WTC11 (cell line): ENCODE measurements at regions not wholly inside any gene's neighbourhood (a gene's known extent, or its start where the extent isn't known, plus 50 kb on each side); places are given as distances from the start of the nearest gene placed in this dataset.

Experiments used
- ATAC-seq: fragments of 200-7000 bp; cut with Tn5 transposase; 2 replicates; pipeline ENCODE4 v1.10.0; 2021; ENCODE audit warnings: mild to moderate bottlenecking, moderate library complexity
- CTCF ChIA-PET: fragments of 300-600 bp; sonication (Branson Sonifier 250); formaldehyde crosslinking; loops from one replicate; lab custom pipeline; 2021; ENCODE audit warnings: antibody characterized with exemption; lab: Charles Lee
- POLR2A ChIA-PET: fragments of 350-600 bp; sonication (Branson Sonifier 250); formaldehyde crosslinking; loops from one replicate; lab custom pipeline; 2021; ENCODE audit warnings: antibody characterized with exemption; lab: Charles Lee
- DNase-seq: peaks from one replicate; pipeline ENCODE4 v3.0.0; 2021; ENCODE audit warnings: low spot score
- H3K27ac Mint-ChIP-seq: 2 replicates; pipeline ENCODE4 v1.8.0; 2021; ENCODE audit warnings: mixed read lengths
- H3K27me3 Mint-ChIP-seq: 2 replicates; pipeline ENCODE4 v1.8.0; 2021; ENCODE audit warnings: low read depth, mild to moderate bottlenecking, moderate library complexity, mixed read lengths
- H3K36me3 Mint-ChIP-seq: 2 replicates; pipeline ENCODE4 v1.8.0; 2021; ENCODE audit warnings: mixed read lengths
- H3K4me1 Mint-ChIP-seq: 2 replicates; pipeline ENCODE4 v1.8.0; 2022; ENCODE audit warnings: mixed read lengths
- H3K4me3 Mint-ChIP-seq: 2 replicates; pipeline ENCODE4 v1.8.0; 2021; ENCODE audit warnings: mild to moderate bottlenecking, moderate library complexity, mixed read lengths
- H3K9me3 Mint-ChIP-seq: 2 replicates; pipeline ENCODE4 v1.8.0; 2021; ENCODE audit warnings: mixed read lengths
- ARID4B ChIP-seq: sonication (generic); formaldehyde crosslinking; IDR thresholded peaks from 2 replicates; pipeline ENCODE4 v1.8.0; 2023; ENCODE audit warnings: missing genetic modification reagents, mild to moderate bottlenecking, borderline replicate concordance
- CBFB ChIP-seq: sonication (generic); formaldehyde crosslinking; IDR thresholded peaks from 2 replicates; pipeline ENCODE4 v1.8.1; 2022; ENCODE audit warnings: mild to moderate bottlenecking, low read depth, missing genetic modification reagents
- CREB1 ChIP-seq: sonication (generic); formaldehyde crosslinking; IDR thresholded peaks from 2 replicates; pipeline ENCODE4 v1.8.0; 2023; ENCODE audit warnings: mild to moderate bottlenecking, missing genetic modification reagents
- HMGXB4 ChIP-seq: sonication (generic); formaldehyde crosslinking; IDR thresholded peaks from 2 replicates; pipeline ENCODE4 v1.8.1; 2023; ENCODE audit warnings: mild to moderate bottlenecking, moderate library complexity, missing genetic modification reagents
- KAT7 ChIP-seq: sonication (generic); formaldehyde crosslinking; IDR thresholded peaks from 2 replicates; pipeline ENCODE4 v1.8.1; 2023; ENCODE audit warnings: missing genetic modification reagents, mild to moderate bottlenecking, borderline replicate concordance
- MAX ChIP-seq: sonication (generic); formaldehyde crosslinking; IDR thresholded peaks from 2 replicates; pipeline ENCODE4 v1.8.0; 2022; ENCODE audit warnings: mild to moderate bottlenecking, missing genetic modification reagents
- RELA ChIP-seq: sonication (generic); formaldehyde crosslinking; IDR thresholded peaks from 2 replicates; pipeline ENCODE4 v1.8.1; 2022; ENCODE audit warnings: missing genetic modification reagents, mild to moderate bottlenecking, borderline replicate concordance
- RORB ChIP-seq: fragments of 250-450 bp; sonication (Bioruptor Pico); IDR thresholded peaks from 2 replicates; pipeline ENCODE4 v1.9.0; 2021; ENCODE audit warnings: mild to moderate bottlenecking
- TEAD1 ChIP-seq: sonication (generic); formaldehyde crosslinking; IDR thresholded peaks from 2 replicates; pipeline ENCODE4 v1.8.0; 2022; ENCODE audit warnings: mild to moderate bottlenecking, missing genetic modification reagents
- TEAD4 ChIP-seq: sonication (generic); formaldehyde crosslinking; IDR thresholded peaks from 2 replicates; pipeline ENCODE4 v1.8.0; 2022; ENCODE audit warnings: mild to moderate bottlenecking, missing genetic modification reagents
- ZNF263 ChIP-seq: sonication (generic); formaldehyde crosslinking; IDR thresholded peaks from 2 replicates; pipeline ENCODE4 v1.8.1; 2022; ENCODE audit warnings: low read depth, mild to moderate bottlenecking, moderate library complexity, missing genetic modification reagents
- ZNF423 ChIP-seq: fragments of 250-450 bp; sonication (Bioruptor Pico); IDR thresholded peaks from 2 replicates; pipeline ENCODE4 v2.1.2; 2022; ENCODE audit warnings: mild to moderate bottlenecking, moderate library complexity
- ZNF532 ChIP-seq: fragments of 250-450 bp; sonication (Bioruptor Pico); IDR thresholded peaks from 2 replicates; pipeline ENCODE4 v1.9.0; 2021; ENCODE audit warnings: mild to moderate bottlenecking, borderline replicate concordance
- TF ChIP-seq, protein P1 (sequence below): sonication (generic); formaldehyde crosslinking; IDR thresholded peaks from 2 replicates; pipeline ENCODE4 v1.8.1; 2023; ENCODE audit warnings: mild to moderate bottlenecking, missing genetic modification reagents, moderate library complexity
- TF ChIP-seq, protein P2 (sequence below): sonication (generic); formaldehyde crosslinking; conservative IDR thresholded peaks from 2 replicates; pipeline ENCODE4 v1.8.1; 2022; ENCODE audit warnings: mild to moderate bottlenecking, missing genetic modification reagents
- TF ChIP-seq, protein P3 (sequence below): sonication (generic); formaldehyde crosslinking; IDR thresholded peaks from 2 replicates; pipeline ENCODE4 v1.8.1; 2022; ENCODE audit warnings: mild to moderate bottlenecking, missing genetic modification reagents, moderate library complexity, borderline replicate concordance
- TF ChIP-seq, protein P4 (sequence below): fragments of 250-450 bp; sonication (Bioruptor Pico); IDR thresholded peaks from 2 replicates; pipeline ENCODE4 v1.9.0; 2021; ENCODE audit warnings: mild to moderate bottlenecking
- TF ChIP-seq, protein P5 (sequence below): sonication (generic); formaldehyde crosslinking; IDR thresholded peaks from 2 replicates; pipeline ENCODE4 v1.8.1; 2022; ENCODE audit warnings: mild to moderate bottlenecking, moderate library complexity, missing genetic modification reagents

DNA sequence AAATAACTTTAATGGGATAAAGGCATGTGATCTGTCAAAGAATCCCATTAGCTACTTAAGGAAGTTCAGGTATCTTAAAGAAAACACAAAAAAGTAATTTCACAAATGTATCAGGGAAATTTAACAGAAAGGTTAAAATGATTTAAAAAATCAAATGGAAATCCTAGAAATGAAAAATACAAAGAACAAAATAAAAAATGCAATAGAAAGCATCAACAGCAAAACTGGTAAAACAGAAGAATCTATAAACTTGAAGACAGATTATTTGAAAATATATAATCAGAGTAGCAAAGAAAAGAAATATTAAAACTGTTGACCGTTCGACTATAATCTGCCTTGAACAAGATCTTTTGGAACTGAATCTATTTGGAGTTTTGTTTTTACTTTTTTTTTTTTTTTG, 279.4 kb upstream of the SYT1 start (continued):
- TF ChIP-seq, protein P1, sequence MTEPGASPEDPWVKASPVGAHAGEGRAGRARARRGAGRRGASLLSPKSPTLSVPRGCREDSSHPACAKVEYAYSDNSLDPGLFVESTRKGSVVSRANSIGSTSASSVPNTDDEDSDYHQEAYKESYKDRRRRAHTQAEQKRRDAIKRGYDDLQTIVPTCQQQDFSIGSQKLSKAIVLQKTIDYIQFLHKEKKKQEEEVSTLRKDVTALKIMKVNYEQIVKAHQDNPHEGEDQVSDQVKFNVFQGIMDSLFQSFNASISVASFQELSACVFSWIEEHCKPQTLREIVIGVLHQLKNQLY: no peak
- TF ChIP-seq, protein P2, sequence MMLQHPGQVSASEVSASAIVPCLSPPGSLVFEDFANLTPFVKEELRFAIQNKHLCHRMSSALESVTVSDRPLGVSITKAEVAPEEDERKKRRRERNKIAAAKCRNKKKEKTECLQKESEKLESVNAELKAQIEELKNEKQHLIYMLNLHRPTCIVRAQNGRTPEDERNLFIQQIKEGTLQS (CRISPR knock-in tag): no peak
- TF ChIP-seq, protein P3, sequence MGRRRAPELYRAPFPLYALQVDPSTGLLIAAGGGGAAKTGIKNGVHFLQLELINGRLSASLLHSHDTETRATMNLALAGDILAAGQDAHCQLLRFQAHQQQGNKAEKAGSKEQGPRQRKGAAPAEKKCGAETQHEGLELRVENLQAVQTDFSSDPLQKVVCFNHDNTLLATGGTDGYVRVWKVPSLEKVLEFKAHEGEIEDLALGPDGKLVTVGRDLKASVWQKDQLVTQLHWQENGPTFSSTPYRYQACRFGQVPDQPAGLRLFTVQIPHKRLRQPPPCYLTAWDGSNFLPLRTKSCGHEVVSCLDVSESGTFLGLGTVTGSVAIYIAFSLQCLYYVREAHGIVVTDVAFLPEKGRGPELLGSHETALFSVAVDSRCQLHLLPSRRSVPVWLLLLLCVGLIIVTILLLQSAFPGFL (CRISPR knock-in tag): no peak
- no peak for TF ChIP-seq RORB (CRISPR knock-in tag)
- no peak for TF ChIP-seq ZNF423 (CRISPR knock-in tag)
- no peak for TF ChIP-seq CBFB (CRISPR knock-in tag)
- TF ChIP-seq, protein P4, sequence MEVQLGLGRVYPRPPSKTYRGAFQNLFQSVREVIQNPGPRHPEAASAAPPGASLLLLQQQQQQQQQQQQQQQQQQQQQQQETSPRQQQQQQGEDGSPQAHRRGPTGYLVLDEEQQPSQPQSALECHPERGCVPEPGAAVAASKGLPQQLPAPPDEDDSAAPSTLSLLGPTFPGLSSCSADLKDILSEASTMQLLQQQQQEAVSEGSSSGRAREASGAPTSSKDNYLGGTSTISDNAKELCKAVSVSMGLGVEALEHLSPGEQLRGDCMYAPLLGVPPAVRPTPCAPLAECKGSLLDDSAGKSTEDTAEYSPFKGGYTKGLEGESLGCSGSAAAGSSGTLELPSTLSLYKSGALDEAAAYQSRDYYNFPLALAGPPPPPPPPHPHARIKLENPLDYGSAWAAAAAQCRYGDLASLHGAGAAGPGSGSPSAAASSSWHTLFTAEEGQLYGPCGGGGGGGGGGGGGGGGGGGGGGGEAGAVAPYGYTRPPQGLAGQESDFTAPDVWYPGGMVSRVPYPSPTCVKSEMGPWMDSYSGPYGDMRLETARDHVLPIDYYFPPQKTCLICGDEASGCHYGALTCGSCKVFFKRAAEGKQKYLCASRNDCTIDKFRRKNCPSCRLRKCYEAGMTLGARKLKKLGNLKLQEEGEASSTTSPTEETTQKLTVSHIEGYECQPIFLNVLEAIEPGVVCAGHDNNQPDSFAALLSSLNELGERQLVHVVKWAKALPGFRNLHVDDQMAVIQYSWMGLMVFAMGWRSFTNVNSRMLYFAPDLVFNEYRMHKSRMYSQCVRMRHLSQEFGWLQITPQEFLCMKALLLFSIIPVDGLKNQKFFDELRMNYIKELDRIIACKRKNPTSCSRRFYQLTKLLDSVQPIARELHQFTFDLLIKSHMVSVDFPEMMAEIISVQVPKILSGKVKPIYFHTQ (CRISPR knock-in tag): no peak
- TF ChIP-seq, all 79 proteins: peak for 0

- H3K27ac Mint-ChIP-seq: no peak overlapping the region
- TF ChIP-seq TEAD1 (CRISPR knock-in tag): no peak
- no peak for TF ChIP-seq ZNF263
- TF ChIP-seq, protein P5, sequence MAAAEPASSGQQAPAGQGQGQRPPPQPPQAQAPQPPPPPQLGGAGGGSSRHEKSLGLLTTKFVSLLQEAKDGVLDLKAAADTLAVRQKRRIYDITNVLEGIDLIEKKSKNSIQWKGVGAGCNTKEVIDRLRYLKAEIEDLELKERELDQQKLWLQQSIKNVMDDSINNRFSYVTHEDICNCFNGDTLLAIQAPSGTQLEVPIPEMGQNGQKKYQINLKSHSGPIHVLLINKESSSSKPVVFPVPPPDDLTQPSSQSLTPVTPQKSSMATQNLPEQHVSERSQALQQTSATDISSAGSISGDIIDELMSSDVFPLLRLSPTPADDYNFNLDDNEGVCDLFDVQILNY: no peak
- no peak for TF ChIP-seq HMGXB4 (CRISPR knock-in tag)
- no peak for TF ChIP-seq RELA (CRISPR knock-in tag)
- no peak for TF ChIP-seq CREB1 (CRISPR knock-in tag)
- TF ChIP-seq MAX (CRISPR knock-in tag): no peak
- no peak for TF ChIP-seq KAT7 (CRISPR knock-in tag)
- no peak for TF ChIP-seq ZNF423 (CRISPR knock-in tag)
- TF ChIP-seq ZNF532: no peak
- TF ChIP-seq ARID4B (CRISPR knock-in tag): no peak
- TF ChIP-seq TEAD4 (CRISPR knock-in tag): no peak
- no peak overlapping the region for H3K4me3 Mint-ChIP-seq
- CTCF ChIA-PET: interaction anchor here (1.0 kb wide), 1 partner anchor 117 kb away, joined by 3 read pairs; no protein-coding TSS in a partner anchor
- H3K27me3 Mint-ChIP-seq: no peaks in the 10 kb centered on the region; the same call in 1 of the 2 replicates
- DNase-seq (no peak), ATAC-seq (no peak)
- POLR2A ChIA-PET: no interaction called here
- no peaks in the 10 kb centered on the region for H3K4me1 Mint-ChIP-seq
- H3K9me3 Mint-ChIP-seq: peaks cover 3% of the 10 kb centered on the region; the same call in 1 of the 2 replicates
- no peaks in the 10 kb centered on the region for H3K36me3 Mint-ChIP-seq
Observed at GRCh38 chr12:78586790-78587189, 277.8 kb upstream of the SYT1 start.
